SU-DHL-6 (cell line): ENCODE measurements at regions not wholly inside any gene's neighbourhood (a gene's known extent, or its start where the extent isn't known, plus 50 kb on each side); places are given as distances from the start of the nearest gene placed in this dataset.

Experiments
- H2AFZ ChIP-seq: fragments of 200-600 bp; sonication (generic); 2 replicates; pipeline ENCODE4 v1.6.1; 2014; ENCODE audit warnings: low read depth, mild to moderate bottlenecking, moderate library complexity, mixed read lengths, antibody characterized with exemption, low read length; ENCODE audit not compliant: severe bottlenecking
- H3F3A ChIP-seq: fragments of 200-600 bp; shearing (Covaris generic); 2 replicates; pipeline ENCODE4 v1.6.0; 2016; ENCODE audit warnings: antibody characterized with exemption, mild to moderate bottlenecking; ENCODE audit not compliant: insufficient read depth
- H3K27ac ChIP-seq: fragments of 200-600 bp; sonication (generic); 2 replicates; pipeline ENCODE4 v1.5.1; 2016; ENCODE audit warnings: low read depth, mild to moderate bottlenecking, low read length, moderate library complexity, mixed read lengths
- H3K27me3 ChIP-seq: fragments of 200-600 bp; sonication (generic), shearing (Covaris generic); 2 replicates; pipeline ENCODE4 v1.6.0; 2014; ENCODE audit warnings: mild to moderate bottlenecking, low read length
- H3K36me3 ChIP-seq: fragments of 200-600 bp; sonication (generic); 2 replicates; pipeline ENCODE4 v1.6.1; 2014; ENCODE audit warnings: mild to moderate bottlenecking, low read length, mixed read lengths
- H3K4me2 ChIP-seq: fragments of 300-600, 200-600 bp; shearing (Covaris generic), sonication (generic); 2 replicates; pipeline ENCODE4 v1.6.0; 2014; ENCODE audit warnings: low read length, low read depth, mild to moderate bottlenecking; ENCODE audit not compliant: poor library complexity, severe bottlenecking
- H3K4me3 ChIP-seq: fragments of 200-600 bp; sonication (generic); 2 replicates; pipeline ENCODE4 v1.5.1; 2014; ENCODE audit warnings: antibody characterized with exemption, low read length, mild to moderate bottlenecking, mixed read lengths; ENCODE audit not compliant: insufficient read depth, poor library complexity, severe bottlenecking
- H3K79me2 ChIP-seq: fragments of 200-600 bp; sonication (generic); 2 replicates; pipeline ENCODE4 v1.6.1; 2014; ENCODE audit warnings: mild to moderate bottlenecking, low read length, moderate library complexity; ENCODE audit not compliant: insufficient read depth
- H3K9ac ChIP-seq: fragments of 200-600 bp; sonication (generic); 2 replicates; pipeline ENCODE4 v1.7.0; 2014; ENCODE audit warnings: mild to moderate bottlenecking, low read length
- H3K9me2 ChIP-seq: fragments of 200-600 bp; sonication (generic); replicated peaks from 2 replicates; pipeline ENCODE4 v1.6.1; 2014; ENCODE audit warnings: low read length; ENCODE audit not compliant: insufficient read depth
- H3K9me3 ChIP-seq: fragments of 200-600 bp; sonication (generic); 2 replicates; pipeline ENCODE4 v1.6.1; 2014; ENCODE audit warnings: low read length, mixed read lengths; ENCODE audit not compliant: insufficient read depth
- H4K20me1 ChIP-seq: fragments of 200-600 bp; sonication (generic); 2 replicates; pipeline ENCODE4 v1.6.1; 2014; ENCODE audit warnings: low read depth, mild to moderate bottlenecking, antibody characterized with exemption, low read length, moderate library complexity, mixed read lengths
- EZH2phosphoT487 ChIP-seq: fragments of 200-600 bp; sonication (generic), shearing (Covaris generic); conservative IDR thresholded peaks from 2 replicates; pipeline ENCODE4 v1.6.1; 2018; ENCODE audit warnings: mild to moderate bottlenecking, antibody characterized with exemption, low read length, moderate library complexity, mixed read lengths
- TF ChIP-seq, protein P1 (sequence below): fragments of 200-600 bp; sonication (generic); IDR thresholded peaks from one replicate; pipeline ENCODE4 v1.5.1; 2017; ENCODE audit warnings: antibody characterized with exemption, mild to moderate bottlenecking, low read length, moderate library complexity; ENCODE audit not compliant: insufficient read depth, poor library complexity, severe bottlenecking

DNA sequence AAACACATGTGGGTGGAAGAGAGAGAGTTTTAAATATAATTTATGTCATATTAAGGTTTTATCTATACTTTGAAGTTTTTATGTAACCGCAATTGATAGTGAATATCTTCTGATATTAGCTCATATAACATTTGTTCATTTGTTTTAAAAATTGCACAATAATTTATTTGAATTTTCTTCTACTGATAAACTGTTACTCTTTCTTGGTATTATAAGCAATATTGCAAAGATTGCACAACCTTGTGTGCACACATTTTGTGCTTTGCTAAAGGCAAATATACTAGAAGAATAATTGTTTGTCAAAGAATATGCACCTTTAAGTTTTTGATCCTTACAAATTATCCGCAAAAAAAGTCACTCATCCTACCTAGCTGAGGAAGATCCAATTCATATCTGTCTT lies 275.7 kb downstream of the TLR4 start:
- Histone ChIP-seq H3K36me3 (no peaks in the 10 kb centered on the region), H2AFZ (no peak overlapping the region), H3K9me2 (no peaks in the 10 kb centered on the region), H3K79me2 (no peaks in the 10 kb centered on the region), H3K9ac (no peak overlapping the region), H3F3A (no peaks in the 10 kb centered on the region), H4K20me1 (no peaks in the 10 kb centered on the region), H3K9me3 (no peaks in the 10 kb centered on the region), H3K4me3 (no peak overlapping the region), H3K27me3 (no peaks in the 10 kb centered on the region), H3K27ac (no peak overlapping the region), H3K4me2 (no peak overlapping the region)
- TF ChIP-seq, protein P1, sequence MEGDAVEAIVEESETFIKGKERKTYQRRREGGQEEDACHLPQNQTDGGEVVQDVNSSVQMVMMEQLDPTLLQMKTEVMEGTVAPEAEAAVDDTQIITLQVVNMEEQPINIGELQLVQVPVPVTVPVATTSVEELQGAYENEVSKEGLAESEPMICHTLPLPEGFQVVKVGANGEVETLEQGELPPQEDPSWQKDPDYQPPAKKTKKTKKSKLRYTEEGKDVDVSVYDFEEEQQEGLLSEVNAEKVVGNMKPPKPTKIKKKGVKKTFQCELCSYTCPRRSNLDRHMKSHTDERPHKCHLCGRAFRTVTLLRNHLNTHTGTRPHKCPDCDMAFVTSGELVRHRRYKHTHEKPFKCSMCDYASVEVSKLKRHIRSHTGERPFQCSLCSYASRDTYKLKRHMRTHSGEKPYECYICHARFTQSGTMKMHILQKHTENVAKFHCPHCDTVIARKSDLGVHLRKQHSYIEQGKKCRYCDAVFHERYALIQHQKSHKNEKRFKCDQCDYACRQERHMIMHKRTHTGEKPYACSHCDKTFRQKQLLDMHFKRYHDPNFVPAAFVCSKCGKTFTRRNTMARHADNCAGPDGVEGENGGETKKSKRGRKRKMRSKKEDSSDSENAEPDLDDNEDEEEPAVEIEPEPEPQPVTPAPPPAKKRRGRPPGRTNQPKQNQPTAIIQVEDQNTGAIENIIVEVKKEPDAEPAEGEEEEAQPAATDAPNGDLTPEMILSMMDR = no peak
- TF ChIP-seq EZH2phosphoT487 = no peak

DNA sequence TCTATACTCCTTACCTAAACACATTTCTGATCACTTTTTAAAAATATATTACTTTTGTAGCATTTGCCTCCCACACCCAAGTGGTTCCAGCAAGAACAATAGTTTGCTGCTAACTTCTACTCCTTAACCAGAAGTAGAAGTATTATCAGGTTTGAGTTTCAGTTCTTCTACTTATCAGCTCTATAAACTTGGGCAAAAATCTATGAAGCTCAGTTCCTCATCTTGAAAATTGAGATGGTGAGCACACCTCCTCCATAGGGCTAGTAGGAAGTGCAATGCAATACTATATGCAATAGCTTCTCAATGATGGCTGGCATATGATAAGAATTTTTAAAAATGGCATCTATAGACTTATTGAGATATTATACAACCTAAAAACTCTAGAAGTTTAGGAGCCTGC lies 283.7 kb downstream of the TLR4 start:
- Histone ChIP-seq H3K4me3 (no peak overlapping the region), H3K9ac (no peak overlapping the region), H3K9me2 (no peaks in the 10 kb centered on the region), H3K9me3 (no peaks in the 10 kb centered on the region), H3K27me3 (no peaks in the 10 kb centered on the region), H3K36me3 (no peaks in the 10 kb centered on the region), H3F3A (no peaks in the 10 kb centered on the region), H4K20me1 (no peaks in the 10 kb centered on the region), H3K79me2 (no peaks in the 10 kb centered on the region), H3K27ac (no peak overlapping the region), H2AFZ (no peak overlapping the region), H3K4me2 (no peak overlapping the region)
- TF ChIP-seq, protein P1 = no peak
- no peak for TF ChIP-seq EZH2phosphoT487

DNA sequence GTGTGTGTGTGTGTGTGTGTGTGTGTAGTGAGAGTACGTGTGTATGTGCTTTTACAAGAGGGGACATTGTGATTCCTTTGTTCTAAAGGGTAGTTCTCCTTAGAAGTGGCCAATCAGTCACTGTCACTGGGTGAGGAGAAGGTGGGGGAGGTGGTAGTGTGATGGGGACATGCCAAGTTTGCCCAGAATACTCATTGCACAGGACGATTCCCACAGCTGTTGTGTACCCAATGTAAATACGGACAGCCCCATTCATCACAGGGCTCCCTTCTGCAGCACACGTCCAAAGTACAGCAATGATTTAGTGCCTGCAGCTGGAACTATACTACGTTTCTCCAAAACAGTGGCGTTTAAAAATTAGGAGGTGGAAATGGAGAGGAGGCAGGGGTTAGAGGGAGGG lies 287.8 kb downstream of the TLR4 start:
- Histone ChIP-seq H3F3A (no peaks in the 10 kb centered on the region), H4K20me1 (no peaks in the 10 kb centered on the region), H3K4me3 (no peak overlapping the region), H3K79me2 (no peaks in the 10 kb centered on the region), H3K27ac (no peak overlapping the region), H3K4me2 (no peak overlapping the region), H3K9me3 (no peaks in the 10 kb centered on the region), H3K27me3 (no peaks in the 10 kb centered on the region), H3K36me3 (no peaks in the 10 kb centered on the region), H2AFZ (no peak overlapping the region), H3K9ac (no peak overlapping the region), H3K9me2 (no peaks in the 10 kb centered on the region)
- TF ChIP-seq, protein P1 = no peak
- TF ChIP-seq EZH2phosphoT487 = no peak
